ENCODE measurements at regions not wholly inside any gene's neighbourhood (a gene's known extent, or its start where the extent isn't known, plus 50 kb on each side); places are given as distances from the start of the nearest gene placed in this dataset.

DNA sequence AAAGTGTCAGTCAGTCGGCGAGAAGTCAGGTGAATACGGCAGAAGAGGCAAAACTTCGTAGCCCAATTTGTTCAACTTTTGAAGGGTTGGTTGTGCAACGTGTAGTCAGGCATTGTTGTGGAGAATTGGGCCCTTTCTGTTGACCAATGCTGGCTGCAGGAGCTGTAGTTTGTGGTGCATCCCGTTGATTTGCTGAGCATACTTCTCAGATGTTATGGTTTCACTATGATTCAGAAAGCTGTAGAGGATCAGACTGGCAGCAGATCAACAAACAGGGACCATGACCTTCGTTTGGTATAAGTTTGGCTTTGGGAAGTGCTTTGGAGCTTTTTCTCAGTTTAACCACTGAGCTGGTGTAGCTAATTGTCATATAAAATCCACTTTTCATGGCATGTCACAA lies 190.2 kb upstream of the ADAMTS5 start:
- H3K36me3 Mint-ChIP-seq (ENCODE audit: low read depth) = no peaks in the 10 kb centered on the region
- ATAC-seq (ENCODE audit: low read depth) = no peak
- H3K4me3 Mint-ChIP-seq = no peak overlapping the region
- no peak for TF ChIP-seq CTCF (IDR thresholded peaks at IDR 0.05)
- ChIA-PET POLR2A (no interaction called here), CTCF (no interaction called here)
- H3K27me3 Mint-ChIP-seq = no peaks in the 10 kb centered on the region
- H3K27ac Mint-ChIP-seq = no peak overlapping the region
- H3K9me3 Mint-ChIP-seq = peaks cover 10% of the 10 kb centered on the region
- DNase-seq = no peak
- intact Hi-C loops (cut with micrococcal nuclease) = no loop called here
- H3K4me1 Mint-ChIP-seq = no peaks in the 10 kb centered on the region

- ATAC-seq (ENCODE audit: low read depth) (no peak), DNase-seq (no peak)
- Mint-ChIP-seq H3K36me3 (ENCODE audit: low read depth) (no peaks in the 10 kb centered on the region), H3K27me3 (no peaks in the 10 kb centered on the region), H3K4me1 (no peaks in the 10 kb centered on the region), H3K9me3 (peaks cover 10% of the 10 kb centered on the region), H3K4me3 (no peak overlapping the region), H3K27ac (no peak overlapping the region)
- POLR2A ChIA-PET = no interaction called here
- intact Hi-C loops (cut with micrococcal nuclease) = no loop called here
- CTCF ChIA-PET = no interaction called here
- TF ChIP-seq CTCF (IDR thresholded peaks at IDR 0.05) = no peak
Observed at GRCh38 chr21:27156666-27157065, 189.8 kb upstream of the ADAMTS5 start.

- H3K27me3 Mint-ChIP-seq = no peaks in the 10 kb centered on the region
- intact Hi-C loops (cut with micrococcal nuclease) = no loop called here
- no peaks in the 10 kb centered on the region for H3K4me1 Mint-ChIP-seq
- POLR2A ChIA-PET = no interaction called here
- CTCF ChIA-PET = no interaction called here
- peaks cover 10% of the 10 kb centered on the region for H3K9me3 Mint-ChIP-seq
- DNase-seq (no peak), ATAC-seq (ENCODE audit: low read depth) (no peak)
- H3K27ac Mint-ChIP-seq = no peak overlapping the region
- no peaks in the 10 kb centered on the region for H3K36me3 Mint-ChIP-seq (ENCODE audit: low read depth)
- no peak for TF ChIP-seq CTCF (IDR thresholded peaks at IDR 0.05)
- H3K4me3 Mint-ChIP-seq = no peak overlapping the region
Observed at GRCh38 chr21:27155130-27155500, 188.2 kb upstream of the ADAMTS5 start.

GRCh38 chr21:27154451-27155129 lies 187.7 kb upstream of the ADAMTS5 start:
- Mint-ChIP-seq H3K4me1 (no peaks in the 10 kb centered on the region), H3K36me3 (ENCODE audit: low read depth) (no peaks in the 10 kb centered on the region), H3K27ac (no peak overlapping the region), H3K27me3 (no peaks in the 10 kb centered on the region), H3K9me3 (peaks cover 10% of the 10 kb centered on the region), H3K4me3 (no peak overlapping the region)
- ChIA-PET POLR2A (no interaction called here), CTCF (no interaction called here)
- TF ChIP-seq CTCF (IDR thresholded peaks at IDR 0.05) = no peak
- ATAC-seq (ENCODE audit: low read depth) = no peak
- no peak for DNase-seq
- intact Hi-C loops (cut with micrococcal nuclease) = no loop called here

DNA sequence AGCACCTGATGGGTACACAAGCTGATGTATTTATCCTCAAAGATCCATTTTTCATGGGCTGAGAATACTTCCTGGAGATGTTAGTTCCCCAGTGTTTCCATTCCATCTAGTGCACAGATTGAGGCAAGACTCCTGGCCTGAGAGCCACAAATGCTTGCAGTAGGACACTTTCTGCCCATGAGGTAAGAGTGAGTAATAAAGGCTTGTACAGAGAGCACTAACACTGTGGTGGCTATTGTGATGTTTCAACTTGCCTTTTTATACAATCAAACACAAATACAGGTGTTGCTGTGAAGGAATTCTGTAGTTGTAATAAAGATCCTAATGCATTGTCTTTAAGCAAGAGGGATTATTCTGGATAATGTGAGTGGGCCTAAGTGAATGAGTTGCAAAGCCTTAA lies 186.1 kb upstream of the ADAMTS5 start:
- CTCF ChIA-PET = no interaction called here
- Mint-ChIP-seq H3K9me3 (peaks cover 10% of the 10 kb centered on the region), H3K4me3 (no peak overlapping the region), H3K27ac (no peak overlapping the region), H3K27me3 (no peaks in the 10 kb centered on the region), H3K4me1 (no peaks in the 10 kb centered on the region), H3K36me3 (ENCODE audit: low read depth) (no peaks in the 10 kb centered on the region)
- intact Hi-C loops (cut with micrococcal nuclease) = no loop called here
- DNase-seq (no peak), ATAC-seq (ENCODE audit: low read depth) (no peak)
- POLR2A ChIA-PET = no interaction called here
- TF ChIP-seq CTCF (IDR thresholded peaks at IDR 0.05) = no peak

Measured in activated B cell treated with CpG ODN at 0.5 μM for 24 hours (primary cell).